Keratinocyte (primary cell): ENCODE measurements at regions not wholly inside any gene's neighbourhood (a gene's known extent, or its start where the extent isn't known, plus 50 kb on each side); places are given as distances from the start of the nearest gene placed in this dataset.

Experiments used
- DNase-seq: peaks from one replicate; pipeline ENCODE4 v3.0.0-alpha.2; 2011; ENCODE audit warnings: low read depth, missing footprints, low spot score
- FAIRE-seq: peaks from 2 replicates; lab custom pipeline; 2011; peaks lifted over from hg19 to GRCh38; lab: Jason Lieb, UNC
- H2AFZ ChIP-seq: 2 replicates; pipeline ENCODE4 v1.6.0; 2012; ENCODE audit warnings: low read length, control low read depth, inconsistent platforms; ENCODE audit not compliant: control insufficient read depth
- H3K27ac ChIP-seq: 2 replicates; pipeline ENCODE4 v1.5.1; 2011; ENCODE audit warnings: low read length; ENCODE audit not compliant: control insufficient read depth, insufficient read depth
- H3K27me3 ChIP-seq: 3 replicates; pipeline ENCODE4 v1.6.0; 2011; ENCODE audit warnings: low read length; ENCODE audit not compliant: control insufficient read depth, insufficient read depth; ENCODE audit errors: extremely low read depth
- H3K36me3 ChIP-seq, 2 experiments: 2 replicates in 1 of 2; 3 replicates in 1 of 2; pipeline ENCODE4 v1.5.1; 2011; ENCODE audit warnings: low read length in 2 of 2, mild to moderate bottlenecking in 1 of 2; ENCODE audit not compliant: control insufficient read depth in 2 of 2, insufficient read depth in 2 of 2; ENCODE audit errors: extremely low read depth in 1 of 2
- H3K4me1 ChIP-seq: 3 replicates; pipeline ENCODE4 v1.5.1; 2011; ENCODE audit warnings: low read length; ENCODE audit not compliant: control insufficient read depth, insufficient read depth; ENCODE audit errors: extremely low read depth
- H3K4me2 ChIP-seq: 3 replicates; pipeline ENCODE4 v1.6.0; 2011; ENCODE audit warnings: low read depth, low read length; ENCODE audit not compliant: control insufficient read depth, insufficient read depth; ENCODE audit errors: extremely low read depth
- H3K4me3 ChIP-seq, 3 experiments: fragments of 200-600 bp in 1 of 3; sonication (generic) in 1 of 3; 2 replicates in 2 of 3; 3 replicates in 1 of 3; pipeline ENCODE4 v1.5.1; 2011 to 2016; ENCODE audit warnings: low read length in 3 of 3, mild to moderate bottlenecking in 3 of 3, control low read depth in 2 of 3, inconsistent platforms in 1 of 3, low read depth in 1 of 3, mixed read lengths in 1 of 3, mixed run types in 1 of 3, moderate library complexity in 1 of 3; ENCODE audit not compliant: control insufficient read depth in 2 of 3, insufficient read depth in 2 of 3; ENCODE audit errors: extremely low read depth in 1 of 3
- H3K79me2 ChIP-seq: 2 replicates; pipeline ENCODE4 v1.6.0; 2012; ENCODE audit warnings: low read length; ENCODE audit not compliant: control insufficient read depth, insufficient read depth
- H3K9ac ChIP-seq: 3 replicates; pipeline ENCODE4 v1.6.0; 2011; ENCODE audit warnings: low read length; ENCODE audit not compliant: control insufficient read depth, insufficient read depth; ENCODE audit errors: extremely low read depth
- H3K9me1 ChIP-seq: 3 replicates; pipeline ENCODE4 v1.6.0; 2011; ENCODE audit warnings: low read length; ENCODE audit not compliant: control insufficient read depth, insufficient read depth; ENCODE audit errors: extremely low read depth
- H3K9me3 ChIP-seq: 2 replicates; pipeline ENCODE4 v1.5.1; 2012; ENCODE audit warnings: low read depth, low read length; ENCODE audit not compliant: control insufficient read depth
- H4K20me1 ChIP-seq: 3 replicates; pipeline ENCODE4 v1.6.0; 2011; ENCODE audit warnings: low read length; ENCODE audit not compliant: control insufficient read depth, insufficient read depth; ENCODE audit errors: extremely low read depth
- CTCF ChIP-seq, 3 experiments: IDR thresholded peaks in 1 of 3; conservative IDR thresholded peaks in 1 of 3; optimal IDR thresholded peaks in 1 of 3; 2 replicates in 2 of 3; 3 replicates in 1 of 3; pipeline versions ENCODE3 to v1.5.1; 2011; ENCODE audit warnings: low read length in 3 of 3, mild to moderate bottlenecking in 3 of 3, moderate library complexity in 2 of 3, control low read depth in 1 of 3, inconsistent platforms in 1 of 3; ENCODE audit not compliant: insufficient read depth in 2 of 3; ENCODE audit errors: extremely low read depth in 1 of 3
- EZH2 ChIP-seq: IDR thresholded peaks from one replicate; pipeline ENCODE4 v1.6.1; 2012; ENCODE audit warnings: inconsistent platforms, mild to moderate bottlenecking, low read length, moderate library complexity
- dilution Hi-C: fragments of 300-500 bp; cut with MboI; formaldehyde crosslinking; loops from one replicate; pipeline ENCODE4 v1.7.0; 2020; ENCODE audit warnings: low sequenced_read_pairs; ENCODE audit not compliant: extremely low pct_ligation_motif_present

GRCh38 chr11:37323843-37324242 is 725.8 kb upstream of the RAG2 start:
- TF ChIP-seq EZH2 (no peak), CTCF (optimal IDR thresholded peaks at IDR 0.05 in 1 of 3, IDR thresholded peaks at IDR 0.05 in 1 of 3, conservative IDR thresholded peaks at IDR 0.05 in 1 of 3; ENCODE audit: extremely low read depth in 1 of 3, insufficient read depth in 2 of 3, low read length in 3 of 3) (no peak)
- Histone ChIP-seq H3K9ac (no peak overlapping the region), H2AFZ (no peak overlapping the region), H4K20me1 (no peaks in the 10 kb centered on the region), H3K9me3 (no peaks in the 10 kb centered on the region), H3K27me3 (no peaks in the 10 kb centered on the region), H3K36me3 (no peaks in the 10 kb centered on the region), H3K9me1 (no peaks in the 10 kb centered on the region), H3K4me3 (no peak overlapping the region), H3K4me1 (peaks cover 3% of the 10 kb centered on the region), H3K79me2 (no peaks in the 10 kb centered on the region), H3K27ac (no peak overlapping the region), H3K4me2 (no peak overlapping the region)
- FAIRE-seq (no peak), DNase-seq (no peak)
- dilution Hi-C loops = no loop called here

GRCh38 chr11:37322333-37323194 is 724.5 kb upstream of the RAG2 start:
- DNase-seq (no peak), FAIRE-seq (no peak)
- H3K79me2 ChIP-seq = no peaks in the 10 kb centered on the region
- H3K4me2 ChIP-seq = peak overlapping the region; percentile 41
- H3K9me1 ChIP-seq = no peaks in the 10 kb centered on the region
- no peak overlapping the region for H3K4me3 ChIP-seq
- dilution Hi-C loops = no loop called here
- no peak overlapping the region for H3K9ac ChIP-seq
- H3K9me3 ChIP-seq = no peaks in the 10 kb centered on the region
- no peak overlapping the region for H3K27ac ChIP-seq
- peaks cover 3% of the 10 kb centered on the region for H3K4me1 ChIP-seq
- H2AFZ ChIP-seq = no peak overlapping the region
- H3K36me3 ChIP-seq = no peaks in the 10 kb centered on the region
- TF ChIP-seq EZH2 (no peak), CTCF (optimal IDR thresholded peaks at IDR 0.05 in 1 of 3, IDR thresholded peaks at IDR 0.05 in 1 of 3, conservative IDR thresholded peaks at IDR 0.05 in 1 of 3; ENCODE audit: extremely low read depth in 1 of 3, insufficient read depth in 2 of 3, low read length in 3 of 3) (no peak)
- H4K20me1 ChIP-seq = no peaks in the 10 kb centered on the region
- no peaks in the 10 kb centered on the region for H3K27me3 ChIP-seq
